MV-4-11 (cell line): ENCODE measurements at regions not wholly inside any gene's neighbourhood (a gene's known extent, or its start where the extent isn't known, plus 50 kb on each side); places are given as distances from the start of the nearest gene placed in this dataset.
"Not testable (repeated sequence)": the region's sequence is repeated elsewhere in the genome, so short reads cannot be mapped to it uniquely, and the experiment has no call there.

ENCODE experiments used
- DNase-seq: peaks from one replicate; lab custom pipeline; 2025; lab: John Stamatoyannopoulos, UW

- DNase-seq, result not testable (repeated sequence)
Measured at GRCh38 chr5:122669709-122670108, 105.2 kb upstream of the SNX2 start.

DNA sequence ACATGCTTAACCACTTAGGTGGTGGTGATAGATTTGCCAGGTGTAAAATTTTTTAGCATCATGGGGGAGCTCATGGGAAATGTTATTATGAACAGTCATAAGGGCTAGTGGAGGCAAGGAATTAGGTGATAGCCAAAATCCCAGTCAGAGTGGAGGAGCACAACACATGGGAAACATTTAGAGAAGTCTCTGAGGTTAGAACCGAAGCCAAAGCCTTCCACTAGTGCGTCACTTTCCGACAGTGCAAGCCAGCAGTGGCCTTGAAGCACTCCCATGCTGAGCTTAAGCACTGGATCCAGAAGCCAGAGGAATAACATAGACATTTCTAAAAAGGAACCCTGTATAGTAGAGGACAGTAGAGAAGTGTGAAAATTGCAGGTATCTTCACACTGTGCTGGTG lies 101.5 kb upstream of the SNX2 start:
- DNase-seq, result no peak

DNA sequence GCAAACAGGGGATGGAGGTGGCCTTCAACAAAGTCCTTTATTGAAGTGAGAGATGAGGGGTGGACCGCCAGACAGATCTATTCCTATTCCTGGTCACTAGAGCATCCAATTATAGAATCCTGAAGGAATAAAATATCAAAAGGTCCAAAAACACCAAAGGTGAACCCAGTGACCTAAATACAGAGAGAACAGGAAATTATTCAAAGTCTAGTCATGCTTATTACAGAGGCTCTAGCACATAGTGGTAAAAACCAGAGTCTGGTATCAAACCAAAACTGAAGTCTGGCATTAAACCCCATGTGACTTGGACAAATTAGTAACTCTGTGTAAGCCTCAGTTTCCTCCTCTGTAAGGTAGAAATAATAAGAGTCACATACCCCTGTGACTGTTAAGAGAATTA lies 100.5 kb upstream of the SNX2 start:
- no peak for DNase-seq

GRCh38 chr5:122680623-122681350 lies 94.1 kb upstream of the SNX2 start:
- no peak for DNase-seq

- DNase-seq, result no peak
Measured at GRCh38 chr5:122683631-122684030, 91.2 kb upstream of the SNX2 start.

DNA sequence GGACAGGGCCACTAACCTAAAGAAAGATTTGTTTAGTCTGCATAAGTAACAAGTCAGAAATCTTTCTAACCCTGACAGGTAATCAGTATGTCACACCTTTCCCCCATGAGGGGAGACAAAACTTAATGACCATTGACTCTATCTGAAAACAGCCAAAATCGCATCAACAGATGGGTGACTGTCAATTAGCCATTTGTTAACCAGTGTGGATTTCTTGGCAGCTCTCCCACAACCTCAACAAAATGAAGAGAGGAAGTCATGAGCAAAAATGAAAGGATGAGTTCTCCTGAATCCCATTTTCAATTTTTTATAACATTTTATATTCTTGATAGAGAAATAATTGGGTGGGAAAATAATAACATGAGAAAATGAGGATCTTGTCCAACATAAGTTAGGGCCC lies 84.6 kb upstream of the SNX2 start:
- DNase-seq, result peak; percentile 31

- no peak for DNase-seq
Measured at GRCh38 chr5:122691931-122692330, 82.9 kb upstream of the SNX2 start.

DNA sequence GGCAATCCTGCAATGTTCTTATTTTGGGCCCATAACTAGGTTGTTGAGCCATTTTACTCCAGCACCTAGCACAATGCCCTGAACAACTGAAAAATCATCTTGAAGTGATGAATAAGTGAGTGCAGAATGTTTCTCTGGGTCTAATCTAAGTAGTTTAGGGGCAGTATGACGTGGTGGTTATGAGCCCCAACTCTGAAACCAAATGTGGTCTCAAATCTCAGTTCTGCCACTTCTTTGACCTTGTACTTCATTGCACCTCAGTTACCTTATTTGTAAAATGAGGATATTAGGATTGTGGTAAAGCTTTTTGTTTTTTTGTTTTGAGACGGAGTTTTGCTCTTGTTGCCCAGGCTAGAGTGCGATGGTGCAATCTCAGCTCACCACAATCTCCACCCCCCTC lies 80.9 kb upstream of the SNX2 start:
- DNase-seq, result no peak

- DNase-seq, result no peak
Measured at GRCh38 chr5:122694884-122695283, 80.0 kb upstream of the SNX2 start.

GRCh38 chr5:122696735-122697134 lies 78.1 kb upstream of the SNX2 start:
- DNase-seq, result peak; percentile 54

- DNase-seq, result peak; percentile 54
Measured at GRCh38 chr5:122697191-122697590, 77.7 kb upstream of the SNX2 start.

- DNase-seq, result no peak
Measured at GRCh38 chr5:122699201-122699600, 75.7 kb upstream of the SNX2 start.

DNA sequence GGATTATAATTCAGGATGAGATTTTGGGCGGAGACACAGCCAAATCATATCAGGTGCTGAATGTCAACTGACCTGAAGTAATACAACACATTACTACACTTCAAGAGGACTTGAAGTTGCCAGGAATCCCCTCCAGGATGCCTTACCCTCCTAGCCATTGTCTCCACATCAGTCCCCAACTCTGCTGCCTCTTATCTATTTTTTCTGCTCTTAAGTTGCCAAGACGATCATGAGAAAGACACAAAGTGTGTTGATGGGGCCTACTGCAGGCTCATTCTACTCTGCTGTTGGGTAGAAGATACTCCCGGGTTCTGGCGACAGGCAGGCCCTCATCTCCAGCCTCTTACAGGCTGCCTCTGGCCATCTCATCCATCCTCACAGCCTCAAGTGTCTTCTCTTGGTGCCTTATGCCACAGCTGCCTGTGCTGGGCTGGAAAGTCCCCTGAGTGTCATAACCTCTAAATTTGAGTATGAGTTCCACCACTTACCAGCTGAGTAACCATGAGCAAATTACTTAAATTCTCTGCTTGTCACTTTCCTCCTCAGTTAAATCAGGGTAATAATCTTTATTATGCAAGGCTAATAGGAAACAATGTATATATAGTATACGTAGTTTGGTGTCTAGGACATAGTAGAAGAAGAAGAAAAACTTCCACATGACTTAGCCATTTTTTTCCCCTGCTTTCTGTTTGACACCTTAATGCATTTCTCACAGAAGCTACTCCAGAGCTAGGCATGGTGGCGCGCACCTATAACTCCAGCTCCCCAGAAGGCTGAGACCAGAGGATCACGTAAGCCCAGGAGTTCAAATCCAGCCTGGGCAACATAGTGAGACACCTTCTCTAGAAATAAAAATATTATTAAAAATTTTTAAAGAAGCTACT lies 73.0 kb upstream of the SNX2 start:
- no peak for DNase-seq

DNA sequence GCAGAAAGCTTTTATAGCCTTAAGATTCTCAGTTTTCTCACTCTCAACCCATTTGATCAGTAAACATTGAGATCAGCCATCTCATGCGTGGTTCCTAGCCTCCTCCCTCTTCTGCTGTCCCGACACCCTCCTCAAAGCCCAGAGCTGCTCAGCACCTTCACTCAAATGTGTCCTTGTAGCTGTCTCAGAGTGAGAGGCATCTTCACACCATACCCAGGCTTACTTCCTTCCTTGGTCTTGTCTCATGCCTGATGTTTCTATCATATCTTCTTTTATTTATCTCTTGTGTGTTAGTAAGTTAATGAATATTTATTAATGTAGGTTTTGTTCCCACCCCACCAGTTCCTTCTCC lies 72.4 kb upstream of the SNX2 start:
- DNase-seq, result no peak

GRCh38 chr5:122703203-122703602 lies 71.7 kb upstream of the SNX2 start:
- no peak for DNase-seq

- peak; percentile 28 for DNase-seq
Measured at GRCh38 chr5:122704247-122705036, 70.4 kb upstream of the SNX2 start.

DNA sequence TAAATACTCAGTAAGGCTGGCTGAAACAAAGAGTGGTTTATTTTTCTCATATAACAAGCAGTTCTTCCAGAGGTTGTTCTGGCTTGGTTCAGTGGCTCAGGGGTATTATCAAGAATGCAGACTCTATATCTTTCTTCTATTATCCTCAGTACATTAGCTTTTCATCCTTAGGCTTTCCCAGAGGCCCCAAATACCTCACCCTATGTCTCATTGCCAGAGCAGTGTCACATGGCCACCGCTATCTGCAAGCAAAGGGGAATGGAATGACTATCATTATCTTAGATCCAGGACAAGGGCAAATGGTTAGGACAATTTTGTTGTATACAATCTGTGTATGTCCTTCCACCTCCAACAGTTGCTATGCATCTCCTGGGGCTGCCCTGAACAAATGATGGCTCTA lies 69.0 kb upstream of the SNX2 start:
- no peak for DNase-seq

GRCh38 chr5:122707796-122708195 lies 67.1 kb upstream of the SNX2 start:
- DNase-seq, result no peak

DNA sequence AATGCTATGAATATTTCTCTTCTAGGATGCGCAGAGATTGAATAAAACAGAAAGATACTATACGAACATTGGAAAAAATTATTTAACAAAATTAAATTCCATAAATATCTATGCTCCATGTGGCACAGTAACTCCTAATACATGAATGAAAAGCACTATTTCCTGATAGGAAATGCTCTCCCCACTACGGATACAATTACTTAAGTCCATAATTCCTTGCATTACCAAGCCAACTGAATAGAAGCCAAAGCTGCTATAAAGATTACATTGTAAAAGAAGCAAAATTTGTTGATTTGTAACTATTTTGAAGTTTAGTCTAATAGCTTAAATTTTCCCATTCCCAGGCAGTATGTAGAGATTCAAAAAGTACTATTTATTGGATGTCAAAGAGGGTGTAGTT lies 61.8 kb upstream of the SNX2 start:
- no peak for DNase-seq

- no peak for DNase-seq
Measured at GRCh38 chr5:122715095-122715494, 59.8 kb upstream of the SNX2 start.

GRCh38 chr5:122718611-122719010 lies 56.3 kb upstream of the SNX2 start:
- no peak for DNase-seq

- no peak for DNase-seq
Measured at GRCh38 chr5:122719991-122720746, 54.7 kb upstream of the SNX2 start.
